Heart left ventricle (tissue), 16 donors: ENCODE measurements at regions not wholly inside any gene's neighbourhood (a gene's known extent, or its start where the extent isn't known, plus 50 kb on each side); places are given as distances from the start of the nearest gene placed in this dataset.

Experiments
- ATAC-seq, 4 donors: fragments of 200-7000 bp; cut with Tn5 transposase; one replicate each; pipeline ENCODE4 v1.9.1; 2020 to 2022; ENCODE audit warnings: moderate library complexity in 4 of 4, mild to moderate bottlenecking in 3 of 4, moderate number of reproducible peaks in 1 of 4
- DNase-seq, 5 donors: peaks; one replicate each; pipeline ENCODE4 v3.0.0-alpha.2; 2020
- H3K27ac ChIP-seq, 12 donors: fragments of 200-600 bp; sonication (generic) in 4 of 12; one replicate each; pipeline versions ENCODE4 v1.5.0 to v1.8.0; 2016 to 2022; ENCODE audit warnings: mild to moderate bottlenecking in 2 of 12
- H3K27me3 ChIP-seq, 9 donors: fragments of 200-600 bp; sonication (generic) in 2 of 9; one replicate each; pipeline versions ENCODE4 v1.5.1 to v1.8.0; 2016 to 2022; ENCODE audit warnings: mild to moderate bottlenecking in 3 of 9
- H3K36me3 ChIP-seq, 9 donors: fragments of 200-600 bp; sonication (generic) in 2 of 9; one replicate each; pipeline versions ENCODE4 v1.5.0 to v1.8.0; 2018 to 2022; ENCODE audit warnings: mild to moderate bottlenecking in 2 of 9
- H3K4me1 ChIP-seq, 12 donors: fragments of 200-600 bp; sonication (generic) in 4 of 12; one replicate each; pipeline versions ENCODE4 v1.5.0 to v1.8.0; 2016 to 2022; ENCODE audit warnings: mild to moderate bottlenecking in 3 of 12
- H3K4me3 ChIP-seq, 12 donors: fragments of 200-600 bp; sonication (generic) in 4 of 12; one replicate each; pipeline versions ENCODE4 v1.5.0 to v1.8.0; 2017 to 2022; ENCODE audit warnings: mild to moderate bottlenecking in 9 of 12, moderate library complexity in 4 of 12
- H3K9me3 ChIP-seq, 12 donors: fragments of 200-600 bp; sonication (generic) in 4 of 12; one replicate each; pipeline versions ENCODE4 v1.5.0 to v1.8.0; 2016 to 2022; ENCODE audit warnings: mild to moderate bottlenecking in 1 of 12
- POLR2A ChIP-seq, 2 donors: fragments of 450-650 bp; IDR thresholded peaks; one replicate each; pipeline ENCODE4 v1.6.1; 2017; ENCODE audit warnings: antibody characterized with exemption in 2 of 2, mild to moderate bottlenecking in 2 of 2, moderate library complexity in 2 of 2
- WGBS, 4 donors: extraction: QIAGEN DNeasy Blood & Tissue Kit in 2 of 4; methylation state at CpG; one replicate each; pipeline versions ENCODE4 v1.1.5 to v1.1.7; 2013 to 2018; 5-methylcytosine and 5-hydroxymethylcytosine counted together
- intact Hi-C, 10 donors: fragments of 100-400 bp; cut with DNase I; formaldehyde crosslinking; loops; one replicate each; pipeline versions ENCODE4 v1.11.1 to v1.14.2; 2022
- TF ChIP-seq, protein P1 (sequence below), 12 donors: fragments of 200-600 bp; sonication (generic) in 4 of 12; IDR thresholded peaks; one replicate each; pipeline versions ENCODE4 v1.5.0 to v1.8.0; 2018 to 2022; ENCODE audit warnings: antibody characterized with exemption in 12 of 12, mild to moderate bottlenecking in 5 of 12
- donor health status: ischemic (EF 13 %, LVEDD 7.1; RV severe dilation, severe dysfunction).
- donor health status: healthy with polysubstance abuse.
- donor health status: DM: no; HTN: yes; CAD: no.
- donor health status: DM: no; HTN: no; CAD: no.
- donor health status: ischemic (EF 25% LVEDD 6.9; RV normal size, moderate dysfunction).
- donor health status: ischemic (EF 25% LVEDD 5.7; RV mildly dilated, moderate dysfunction).
- donor health status: healthy.
- donor health status: DM: yes; HTN: yes; CAD: no.
- donor health status: ischemic (EF 35%, LVEDD 5.7; RV mildly dilated, moderate dysfunction).
- donor health status: nonischemic (EF 11% LVEDD 7.7; RV severe dilation, severe dysfunction).
- donor health status: DM: yes; HTN: yes; CAD: no.
- donor health status: PGD.
- donor health status: ischemic (EF 29% LVEDD 5.4; RV normal size, mild dysfunction).
- donor health status: nonischemic (EF 23%, LVEDD 6.1; RV moderate dilation, normal function).

DNA sequence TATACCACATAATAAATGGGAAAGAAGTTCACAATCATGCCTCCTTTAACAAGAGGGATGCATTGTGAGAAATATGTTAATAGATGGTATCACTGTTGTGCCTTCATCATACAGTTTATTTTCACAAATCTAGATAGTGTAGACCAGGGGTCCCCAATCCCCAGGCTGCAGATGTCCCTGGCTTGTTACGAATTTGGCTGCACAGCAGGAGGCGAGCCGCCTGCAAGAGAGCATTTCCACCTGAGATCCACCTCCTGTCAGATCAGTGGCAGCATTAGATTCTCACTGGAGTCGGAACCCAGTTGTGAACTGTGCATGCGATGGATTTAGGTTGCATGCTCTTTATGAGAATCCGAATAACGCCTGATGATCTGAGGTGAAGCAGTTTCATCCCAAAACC is 361.9 kb upstream of the ZWINT start:
- no peak for TF ChIP-seq POLR2A (IDR thresholded peaks at IDR 0.05)
- TF ChIP-seq, protein P1, sequence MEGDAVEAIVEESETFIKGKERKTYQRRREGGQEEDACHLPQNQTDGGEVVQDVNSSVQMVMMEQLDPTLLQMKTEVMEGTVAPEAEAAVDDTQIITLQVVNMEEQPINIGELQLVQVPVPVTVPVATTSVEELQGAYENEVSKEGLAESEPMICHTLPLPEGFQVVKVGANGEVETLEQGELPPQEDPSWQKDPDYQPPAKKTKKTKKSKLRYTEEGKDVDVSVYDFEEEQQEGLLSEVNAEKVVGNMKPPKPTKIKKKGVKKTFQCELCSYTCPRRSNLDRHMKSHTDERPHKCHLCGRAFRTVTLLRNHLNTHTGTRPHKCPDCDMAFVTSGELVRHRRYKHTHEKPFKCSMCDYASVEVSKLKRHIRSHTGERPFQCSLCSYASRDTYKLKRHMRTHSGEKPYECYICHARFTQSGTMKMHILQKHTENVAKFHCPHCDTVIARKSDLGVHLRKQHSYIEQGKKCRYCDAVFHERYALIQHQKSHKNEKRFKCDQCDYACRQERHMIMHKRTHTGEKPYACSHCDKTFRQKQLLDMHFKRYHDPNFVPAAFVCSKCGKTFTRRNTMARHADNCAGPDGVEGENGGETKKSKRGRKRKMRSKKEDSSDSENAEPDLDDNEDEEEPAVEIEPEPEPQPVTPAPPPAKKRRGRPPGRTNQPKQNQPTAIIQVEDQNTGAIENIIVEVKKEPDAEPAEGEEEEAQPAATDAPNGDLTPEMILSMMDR (IDR thresholded peaks at IDR 0.05) = no peak
- peaks cover 0 to 3% (median 0%) of the 10 kb centered on the region in 12 donors for H3K9me3 ChIP-seq
- 72 to 79% (median 73%) methylated on average over 7 of the region's 7 CpGs for WGBS, 4 donors
- no peaks in the 10 kb centered on the region for H3K4me1 ChIP-seq
- H3K27ac ChIP-seq = no peak overlapping the region
- no peaks in the 10 kb centered on the region for H3K36me3 ChIP-seq
- ATAC-seq (no peak), DNase-seq (no peak)
- no peaks in the 10 kb centered on the region for H3K27me3 ChIP-seq
- no peak overlapping the region for H3K4me3 ChIP-seq
- intact Hi-C loops = no loop called here

DNA sequence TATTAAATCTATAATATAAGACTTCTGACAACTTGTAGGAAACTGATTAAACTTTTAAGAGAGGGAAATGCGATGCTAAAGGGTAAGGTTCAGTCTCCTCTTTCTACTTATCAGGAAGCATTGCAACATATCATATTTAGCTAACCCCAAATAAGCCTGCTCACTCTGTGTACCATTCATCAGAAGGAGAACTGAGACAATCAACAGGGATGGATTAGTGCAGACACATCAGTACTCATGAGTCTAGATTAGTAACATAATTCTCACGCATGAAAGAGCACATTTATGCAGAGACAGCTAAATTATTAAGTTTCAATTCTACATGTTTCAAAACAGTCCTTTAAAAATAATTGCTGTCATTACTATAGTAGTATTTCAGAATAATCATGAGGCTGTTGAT is 354.2 kb upstream of the ZWINT start:
- intact Hi-C loops = no loop called here
- H3K27me3 ChIP-seq = no peaks in the 10 kb centered on the region
- 47 to 64% (median 58%) methylated on average over 2 of the region's 2 CpGs for WGBS, 4 donors
- H3K36me3 ChIP-seq = no peaks in the 10 kb centered on the region
- H3K9me3 ChIP-seq = no peaks in the 10 kb centered on the region
- no peak overlapping the region for H3K27ac ChIP-seq
- no peak overlapping the region for H3K4me3 ChIP-seq
- H3K4me1 ChIP-seq = no peaks in the 10 kb centered on the region
- TF ChIP-seq POLR2A (IDR thresholded peaks at IDR 0.05) = no peak
- TF ChIP-seq, protein P1 (IDR thresholded peaks at IDR 0.05) = no peak
- no peak for DNase-seq
- ATAC-seq = no peak

DNA sequence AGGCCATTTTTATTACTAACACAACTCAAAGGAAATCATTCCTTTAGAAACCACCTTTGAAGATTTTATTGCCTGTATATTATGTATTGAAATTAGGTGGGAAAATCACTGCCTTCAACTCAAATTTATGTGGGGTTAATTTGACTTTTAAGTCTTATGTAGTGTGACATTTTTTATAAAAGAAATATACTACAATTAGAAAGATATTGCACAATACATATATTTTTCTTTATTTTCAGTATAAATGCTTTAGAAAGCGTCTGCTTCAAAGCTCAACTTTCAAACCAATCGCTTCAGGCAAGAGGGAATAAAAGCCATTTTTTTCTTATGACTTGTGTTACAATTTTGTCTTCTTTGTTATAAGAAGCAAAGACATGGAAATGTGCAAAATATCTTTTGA is 337.4 kb upstream of the ZWINT start:
- Histone ChIP-seq H3K4me1 (no peaks in the 10 kb centered on the region), H3K27me3 (no peaks in the 10 kb centered on the region), H3K4me3 (no peak overlapping the region), H3K9me3 (peaks cover 0 to 14% (median 0%) of the 10 kb centered on the region in 12 donors), H3K36me3 (no peaks in the 10 kb centered on the region), H3K27ac (no peak overlapping the region)
- no peak for ATAC-seq
- WGBS, 4 donors = 71 to 86% (median 76%) methylated on average over 2 of the region's 2 CpGs
- intact Hi-C loops = no loop called here
- no peak for DNase-seq
- TF ChIP-seq, protein P1 (IDR thresholded peaks at IDR 0.05) = no peak
- no peak for TF ChIP-seq POLR2A (IDR thresholded peaks at IDR 0.05)

DNA sequence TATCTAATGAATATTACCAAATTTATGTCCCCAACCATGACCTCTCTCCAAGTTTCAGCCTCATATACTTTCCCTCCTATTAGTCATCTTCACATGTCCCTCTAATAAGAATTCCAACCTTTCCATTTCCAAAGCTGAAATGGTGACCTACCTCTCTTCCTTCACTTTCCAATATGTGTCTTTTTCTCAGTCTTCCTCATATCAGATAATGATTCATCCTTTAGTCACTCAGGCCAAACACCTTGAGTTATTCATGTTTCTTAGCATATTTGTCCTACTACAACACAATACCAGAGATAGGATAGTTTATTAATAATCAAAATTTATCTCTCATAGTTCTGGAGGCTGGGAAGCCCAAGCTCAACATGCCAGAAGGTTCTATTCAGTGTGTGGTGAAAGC is 318.5 kb upstream of the ZWINT start:
- Histone ChIP-seq H3K9me3 (peaks cover 0 to 16% (median 1%) of the 10 kb centered on the region in 12 donors), H3K27ac (no peak overlapping the region), H3K4me1 (no peaks in the 10 kb centered on the region), H3K27me3 (no peaks in the 10 kb centered on the region), H3K4me3 (no peak overlapping the region), H3K36me3 (no peaks in the 10 kb centered on the region)
- DNase-seq (no peak), ATAC-seq (no peak)
- intact Hi-C loops = no loop called here
- TF ChIP-seq, protein P1 (IDR thresholded peaks at IDR 0.05) = no peak
- no peak for TF ChIP-seq POLR2A (IDR thresholded peaks at IDR 0.05)
